ENCODE measurements at regions not wholly inside any gene's neighbourhood (a gene's known extent, or its start where the extent isn't known, plus 50 kb on each side); places are given as distances from the start of the nearest gene placed in this dataset.
"Not testable (repeated sequence)": the region's sequence is repeated elsewhere in the genome, so short reads cannot be mapped to it uniquely, and the experiment has no call there.

- no peak for ATAC-seq
- TF ChIP-seq, protein P1, sequence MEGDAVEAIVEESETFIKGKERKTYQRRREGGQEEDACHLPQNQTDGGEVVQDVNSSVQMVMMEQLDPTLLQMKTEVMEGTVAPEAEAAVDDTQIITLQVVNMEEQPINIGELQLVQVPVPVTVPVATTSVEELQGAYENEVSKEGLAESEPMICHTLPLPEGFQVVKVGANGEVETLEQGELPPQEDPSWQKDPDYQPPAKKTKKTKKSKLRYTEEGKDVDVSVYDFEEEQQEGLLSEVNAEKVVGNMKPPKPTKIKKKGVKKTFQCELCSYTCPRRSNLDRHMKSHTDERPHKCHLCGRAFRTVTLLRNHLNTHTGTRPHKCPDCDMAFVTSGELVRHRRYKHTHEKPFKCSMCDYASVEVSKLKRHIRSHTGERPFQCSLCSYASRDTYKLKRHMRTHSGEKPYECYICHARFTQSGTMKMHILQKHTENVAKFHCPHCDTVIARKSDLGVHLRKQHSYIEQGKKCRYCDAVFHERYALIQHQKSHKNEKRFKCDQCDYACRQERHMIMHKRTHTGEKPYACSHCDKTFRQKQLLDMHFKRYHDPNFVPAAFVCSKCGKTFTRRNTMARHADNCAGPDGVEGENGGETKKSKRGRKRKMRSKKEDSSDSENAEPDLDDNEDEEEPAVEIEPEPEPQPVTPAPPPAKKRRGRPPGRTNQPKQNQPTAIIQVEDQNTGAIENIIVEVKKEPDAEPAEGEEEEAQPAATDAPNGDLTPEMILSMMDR (IDR thresholded peaks at IDR 0.05), result no peak
- no peaks in the 10 kb centered on the region for H3K9me3 ChIP-seq
- H3K4me3 ChIP-seq, result no peak overlapping the region
- H3K36me3 ChIP-seq (ENCODE audit: low read depth), result no peaks in the 10 kb centered on the region
- intact Hi-C loops (cut with DNase I, micrococcal nuclease), result no loop called here
- no peak for DNase-seq
- H3K4me1 ChIP-seq (ENCODE audit: low read depth), result peaks cover 8% of the 10 kb centered on the region
Measured at GRCh38 chr2:109669731-109670130, 55.6 kb downstream of the SOWAHC start.

DNA sequence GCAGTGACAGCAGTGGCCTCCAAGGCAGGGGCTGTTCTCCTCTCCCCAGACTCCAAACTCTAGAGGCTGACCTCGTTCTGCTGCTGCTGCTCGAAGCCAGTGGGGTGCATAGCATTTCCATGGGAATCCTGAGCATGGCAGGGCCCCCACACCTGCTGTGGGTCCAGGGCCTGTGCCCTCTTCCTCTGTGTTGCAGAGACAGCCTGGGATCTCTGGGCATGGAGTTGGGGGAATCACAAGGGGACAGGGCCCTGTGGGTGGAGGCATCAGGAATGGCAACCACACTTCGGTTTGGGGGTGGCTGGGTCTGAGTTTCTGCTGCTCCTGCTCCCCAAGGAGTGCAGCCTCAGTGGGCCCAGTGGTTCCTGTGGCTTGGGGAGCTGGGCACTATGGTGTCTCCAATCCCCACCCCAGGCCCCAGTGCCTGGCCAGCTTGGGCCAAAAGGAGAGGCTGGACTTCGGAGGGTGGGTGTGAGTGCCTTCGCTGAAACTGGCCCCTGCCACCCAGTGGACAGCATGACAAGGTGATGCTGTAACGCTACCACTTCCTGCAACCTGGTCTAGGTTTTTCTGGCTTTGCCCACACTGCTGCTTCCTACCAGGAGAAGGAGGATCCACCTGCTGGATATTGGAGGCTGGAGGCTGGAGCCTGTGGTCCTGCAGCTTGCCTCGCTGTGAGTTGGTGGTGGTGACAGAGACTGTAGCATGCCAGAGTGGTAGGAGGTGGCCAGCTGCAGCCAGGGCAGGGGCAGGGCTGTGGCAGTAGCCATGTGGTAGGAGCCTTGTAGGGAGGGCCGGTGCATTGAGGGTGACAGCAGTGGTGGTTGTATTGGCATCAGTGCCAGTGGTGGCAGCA lies 56.6 kb downstream of the SOWAHC start:
- TF ChIP-seq, protein P1 (IDR thresholded peaks at IDR 0.05), result no peak
- DNase-seq, result no peak

GRCh38 chr2:109674894-109675534 lies 60.9 kb downstream of the SOWAHC start:
- Histone ChIP-seq H3K4me1 (ENCODE audit: low read depth) (peaks cover 30% of the 10 kb centered on the region), H3K4me3 (no peak overlapping the region), H3K36me3 (ENCODE audit: low read depth) (no peaks in the 10 kb centered on the region), H3K9me3 (no peaks in the 10 kb centered on the region)
- TF ChIP-seq, protein P1 (IDR thresholded peaks at IDR 0.05), result no peak
- ATAC-seq (peak; percentile 76), DNase-seq (peak; percentile 72 to 83 (median 78))
- intact Hi-C loops (cut with DNase I, micrococcal nuclease), result no loop called here

More for the DNA sequence above, 56.6 kb downstream of the SOWAHC start:
- peaks cover 8% of the 10 kb centered on the region for H3K4me1 ChIP-seq (ENCODE audit: low read depth)
- no peak for ATAC-seq
- intact Hi-C loops (cut with DNase I, micrococcal nuclease), result no loop called here
- no peaks in the 10 kb centered on the region for H3K9me3 ChIP-seq
- H3K36me3 ChIP-seq (ENCODE audit: low read depth), result no peaks in the 10 kb centered on the region
- H3K4me3 ChIP-seq, result no peak overlapping the region

- H3K4me1 ChIP-seq (ENCODE audit: low read depth), result peaks cover 37% of the 10 kb centered on the region
- no peak overlapping the region for H3K4me3 ChIP-seq
- no peaks in the 10 kb centered on the region for H3K36me3 ChIP-seq (ENCODE audit: low read depth)
- ATAC-seq, result peak; percentile 92
- intact Hi-C loops (cut with DNase I, micrococcal nuclease), result no loop called here
- TF ChIP-seq, protein P1 (IDR thresholded peaks at IDR 0.05), result no peak
- H3K9me3 ChIP-seq, result no peaks in the 10 kb centered on the region
- peak; percentile 87 to 94 (median 90) for DNase-seq
Measured at GRCh38 chr2:109675666-109676345, 61.6 kb downstream of the SOWAHC start.

DNA sequence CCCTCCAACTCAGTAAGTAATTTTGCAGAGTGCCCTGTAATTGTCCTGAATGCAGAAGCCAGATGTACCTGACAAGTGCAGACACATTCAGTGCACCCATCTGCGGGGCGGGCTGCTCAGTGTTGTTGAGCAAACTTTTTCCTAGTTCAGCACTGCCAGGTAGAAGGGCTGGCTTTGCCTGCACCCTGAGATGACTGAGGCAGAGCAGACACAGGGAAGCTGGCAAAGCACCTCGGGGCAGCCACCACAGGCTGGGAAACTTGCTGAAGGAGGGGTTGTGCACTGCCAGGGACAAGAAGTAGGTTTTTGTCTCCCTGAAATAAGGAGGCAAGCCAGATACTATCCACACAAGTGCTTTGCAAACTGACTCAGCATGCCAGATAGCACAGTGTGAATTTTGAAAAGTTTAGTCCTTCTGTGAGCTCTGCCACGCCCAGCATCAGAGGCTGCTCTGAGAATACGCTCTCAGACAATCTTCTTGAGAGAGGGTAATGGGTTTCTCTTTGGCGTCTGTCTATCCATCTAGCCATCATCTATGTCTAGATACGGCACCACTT lies 62.3 kb downstream of the SOWAHC start:
- Histone ChIP-seq H3K36me3 (ENCODE audit: low read depth) (no peaks in the 10 kb centered on the region), H3K4me3 (no peak overlapping the region), H3K9me3 (no peaks in the 10 kb centered on the region), H3K4me1 (ENCODE audit: low read depth) (peaks cover 39% of the 10 kb centered on the region)
- TF ChIP-seq, protein P1 (IDR thresholded peaks at IDR 0.05), result no peak
- DNase-seq (no peak), ATAC-seq (peak; percentile 2)
- intact Hi-C loops (cut with DNase I, micrococcal nuclease), result no loop called here

GRCh38 chr2:109677121-109677731 lies 63.1 kb downstream of the SOWAHC start:
- peaks cover 39% of the 10 kb centered on the region for H3K4me1 ChIP-seq (ENCODE audit: low read depth)
- intact Hi-C loops (cut with DNase I, micrococcal nuclease); H3K9me3 ChIP-seq; H3K36me3 ChIP-seq (ENCODE audit: low read depth); DNase-seq; ATAC-seq; H3K4me3 ChIP-seq: not testable (repeated sequence)
